ENCODE measurements at regions not wholly inside any gene's neighbourhood (a gene's known extent, or its start where the extent isn't known, plus 50 kb on each side); places are given as distances from the start of the nearest gene placed in this dataset.

DNA sequence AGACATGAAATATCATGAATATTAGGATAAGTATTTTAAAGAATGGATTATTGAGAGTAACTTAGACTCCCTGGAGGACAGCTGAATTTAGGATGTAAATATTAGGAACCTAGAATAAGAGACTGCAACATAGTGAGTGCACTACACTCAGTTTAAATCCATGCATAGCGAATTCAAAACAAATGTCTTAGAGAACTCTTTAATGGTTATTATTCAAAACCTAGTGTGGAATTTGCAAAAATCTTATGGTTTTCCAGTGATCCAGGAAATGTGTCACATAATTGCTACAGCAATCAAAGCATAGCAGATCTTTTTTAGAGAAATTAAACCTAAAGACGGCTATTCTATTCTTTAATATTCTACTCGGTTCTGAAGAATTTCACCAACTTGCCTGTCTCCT is 239.0 kb downstream of the TMX3 start:
- Mint-ChIP-seq H3K36me3 (ENCODE audit: low read depth) (no peaks in the 10 kb centered on the region), H3K9me3 (no peaks in the 10 kb centered on the region), H3K27me3 (ENCODE audit: low read depth) (no peaks in the 10 kb centered on the region), H3K4me3 (ENCODE audit: low read depth) (no peak overlapping the region), H3K27ac (no peak overlapping the region), H3K4me1 (ENCODE audit: low read depth) (no peaks in the 10 kb centered on the region)
- DNase-seq (ENCODE audit: low spot score): no peak
- intact Hi-C loops (cut with micrococcal nuclease): no loop called here

DNA sequence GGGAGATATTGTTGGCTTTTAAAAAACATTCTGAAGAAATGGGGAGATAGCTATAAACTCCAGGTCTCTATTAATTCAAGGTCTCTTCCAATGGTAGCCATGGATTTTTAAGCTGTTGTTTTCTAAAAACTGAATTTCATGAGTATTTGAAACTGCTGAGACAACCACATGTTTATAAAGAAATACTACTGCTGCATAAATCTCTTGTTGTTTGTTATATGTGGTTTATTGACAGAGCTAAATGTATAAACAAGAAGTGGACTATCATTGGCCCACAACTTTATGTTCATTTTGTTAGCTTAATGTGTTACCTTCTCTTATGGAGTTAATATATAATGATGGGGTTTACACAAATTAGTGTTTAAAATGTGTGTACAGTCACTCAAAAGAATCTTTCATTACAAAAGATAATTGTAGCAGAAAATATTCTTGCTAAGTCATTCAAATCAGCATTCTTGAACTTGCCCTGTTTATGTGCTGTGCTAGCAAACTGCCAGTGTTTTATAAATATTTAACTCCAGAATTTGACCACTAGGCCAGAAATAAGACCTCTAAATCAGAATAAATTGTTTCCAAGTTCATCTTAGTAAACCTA is 242.1 kb downstream of the TMX3 start:
- H3K4me1 Mint-ChIP-seq (ENCODE audit: low read depth): peaks cover 2% of the 10 kb centered on the region
- DNase-seq (ENCODE audit: low spot score): no peak
- H3K9me3 Mint-ChIP-seq: no peaks in the 10 kb centered on the region
- no peaks in the 10 kb centered on the region for H3K27me3 Mint-ChIP-seq (ENCODE audit: low read depth)
- H3K27ac Mint-ChIP-seq: no peak overlapping the region
- H3K4me3 Mint-ChIP-seq (ENCODE audit: low read depth): no peak overlapping the region
- no peaks in the 10 kb centered on the region for H3K36me3 Mint-ChIP-seq (ENCODE audit: low read depth)
- intact Hi-C loops (cut with micrococcal nuclease): no loop called here

DNA sequence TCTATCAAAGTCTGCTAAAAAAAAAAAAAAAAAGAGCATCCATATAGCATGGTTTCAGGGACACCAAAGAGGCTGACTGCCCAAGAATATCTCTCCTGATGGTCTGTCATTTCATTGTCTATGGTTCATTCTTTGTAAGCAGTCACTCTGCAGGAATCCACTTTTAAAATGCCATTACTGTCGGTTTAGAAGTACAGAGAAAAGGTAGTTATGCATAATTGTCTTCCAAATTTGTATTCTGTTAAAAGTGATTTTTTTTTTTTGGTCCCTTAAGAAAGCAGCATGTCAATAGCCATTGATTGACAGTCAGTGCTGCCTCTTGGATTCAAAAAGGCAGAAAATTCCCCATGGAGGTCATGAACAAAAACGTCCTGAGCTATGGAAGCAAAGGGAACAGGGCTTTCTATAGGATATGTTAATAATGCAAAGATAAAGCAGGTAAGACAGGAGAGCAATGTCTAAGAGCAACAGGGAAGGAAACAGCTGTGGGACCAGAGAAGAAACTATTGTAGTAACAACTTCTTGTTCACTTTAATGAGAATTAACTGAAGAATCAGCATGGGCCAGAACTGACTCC is 245.8 kb downstream of the TMX3 start:
- no peaks in the 10 kb centered on the region for H3K27me3 Mint-ChIP-seq (ENCODE audit: low read depth)
- H3K9me3 Mint-ChIP-seq: no peaks in the 10 kb centered on the region
- intact Hi-C loops (cut with micrococcal nuclease): no loop called here
- no peak overlapping the region for H3K27ac Mint-ChIP-seq
- no peak for DNase-seq (ENCODE audit: low spot score)
- peaks cover 2% of the 10 kb centered on the region for H3K4me1 Mint-ChIP-seq (ENCODE audit: low read depth)
- no peak overlapping the region for H3K4me3 Mint-ChIP-seq (ENCODE audit: low read depth)
- no peaks in the 10 kb centered on the region for H3K36me3 Mint-ChIP-seq (ENCODE audit: low read depth)

DNA sequence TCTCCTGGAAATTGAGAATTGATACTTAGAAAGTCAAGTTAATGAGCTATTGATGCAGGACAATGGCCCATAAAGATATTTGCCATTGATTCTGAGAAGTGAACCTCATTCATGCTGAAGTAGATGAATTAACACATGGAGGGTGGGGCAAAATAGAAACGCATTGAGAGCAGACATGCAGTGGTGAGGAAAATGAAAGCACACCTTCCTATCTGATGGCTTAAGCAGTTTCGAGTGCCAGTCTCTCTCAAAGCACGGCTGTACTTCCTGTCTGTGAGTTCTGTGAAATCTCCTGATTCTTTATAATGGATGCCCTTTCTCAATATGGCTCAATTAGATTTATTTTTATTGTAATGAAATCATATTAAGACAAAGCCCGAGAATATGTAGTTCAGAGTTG is 247.0 kb downstream of the TMX3 start:
- no peak overlapping the region for H3K4me3 Mint-ChIP-seq (ENCODE audit: low read depth)
- no peaks in the 10 kb centered on the region for H3K36me3 Mint-ChIP-seq (ENCODE audit: low read depth)
- no peaks in the 10 kb centered on the region for H3K9me3 Mint-ChIP-seq
- H3K27ac Mint-ChIP-seq: no peak overlapping the region
- intact Hi-C loops (cut with micrococcal nuclease): no loop called here
- H3K27me3 Mint-ChIP-seq (ENCODE audit: low read depth): no peaks in the 10 kb centered on the region
- peaks cover 2% of the 10 kb centered on the region for H3K4me1 Mint-ChIP-seq (ENCODE audit: low read depth)
- no peak for DNase-seq (ENCODE audit: low spot score)

DNA sequence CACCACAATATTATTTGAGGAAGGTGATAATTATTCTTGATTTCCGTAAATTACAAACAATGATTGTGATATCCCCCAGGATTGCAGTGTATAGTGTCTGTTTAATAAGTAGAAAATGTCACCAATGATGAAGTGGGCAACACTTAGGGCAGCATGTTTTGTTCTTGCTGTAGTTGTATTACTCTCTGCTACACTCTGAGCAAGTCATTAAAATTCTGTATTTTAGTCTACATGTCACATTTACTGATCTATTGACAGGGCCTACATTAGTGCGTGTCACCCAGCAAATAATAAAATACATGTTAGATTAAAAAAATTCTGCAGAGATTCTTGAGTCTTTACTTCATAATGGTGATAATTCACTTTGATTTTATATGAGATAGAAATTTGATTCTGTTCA is 247.6 kb downstream of the TMX3 start:
- Mint-ChIP-seq H3K27ac (no peak overlapping the region), H3K27me3 (ENCODE audit: low read depth) (no peaks in the 10 kb centered on the region), H3K4me1 (ENCODE audit: low read depth) (peaks cover 2% of the 10 kb centered on the region), H3K36me3 (ENCODE audit: low read depth) (no peaks in the 10 kb centered on the region), H3K9me3 (no peaks in the 10 kb centered on the region), H3K4me3 (ENCODE audit: low read depth) (no peak overlapping the region)
- no peak for DNase-seq (ENCODE audit: low spot score)
- intact Hi-C loops (cut with micrococcal nuclease): no loop called here

DNA sequence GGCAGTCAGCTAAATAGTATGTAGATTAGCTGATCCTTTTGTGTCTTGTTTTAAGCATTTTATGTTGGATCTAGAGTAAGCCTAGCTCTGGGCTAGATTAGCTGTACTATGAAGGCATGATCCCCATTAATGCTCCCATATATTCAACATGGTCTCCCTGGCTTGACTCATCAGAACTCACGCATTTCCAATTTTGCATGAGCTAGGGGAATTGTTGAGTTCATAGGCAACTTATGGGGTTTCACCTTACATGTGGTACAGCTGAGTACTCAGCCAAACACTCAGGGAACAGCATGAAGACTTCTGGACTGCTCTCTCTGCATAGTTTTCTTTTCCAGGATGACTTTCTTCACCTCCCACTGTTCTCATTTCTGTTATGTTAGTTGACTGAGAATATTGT is 248.2 kb downstream of the TMX3 start:
- no peaks in the 10 kb centered on the region for H3K27me3 Mint-ChIP-seq (ENCODE audit: low read depth)
- no peak for DNase-seq (ENCODE audit: low spot score)
- no peak overlapping the region for H3K4me3 Mint-ChIP-seq (ENCODE audit: low read depth)
- intact Hi-C loops (cut with micrococcal nuclease): no loop called here
- no peaks in the 10 kb centered on the region for H3K36me3 Mint-ChIP-seq (ENCODE audit: low read depth)
- no peaks in the 10 kb centered on the region for H3K9me3 Mint-ChIP-seq
- H3K4me1 Mint-ChIP-seq (ENCODE audit: low read depth): peaks cover 2% of the 10 kb centered on the region
- no peak overlapping the region for H3K27ac Mint-ChIP-seq

DNA sequence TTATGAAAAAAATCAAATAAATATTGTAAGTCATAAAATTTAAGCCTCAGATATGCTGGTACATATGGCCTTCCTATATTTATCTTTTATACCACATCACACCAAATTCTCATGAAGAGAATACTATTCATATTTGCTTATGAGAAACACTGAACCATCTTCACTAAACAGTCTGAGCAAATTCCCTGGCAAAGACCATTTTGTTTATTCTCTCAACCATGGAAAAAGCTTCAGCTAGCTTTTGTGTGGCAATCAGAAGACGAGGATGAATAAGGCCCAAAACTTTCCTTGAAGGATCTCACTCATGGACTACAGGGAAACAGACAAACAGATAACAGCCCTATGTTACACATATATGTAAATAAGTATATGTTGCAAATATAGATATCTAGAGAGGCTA is 252.1 kb downstream of the TMX3 start:
- H3K9me3 Mint-ChIP-seq: no peaks in the 10 kb centered on the region
- H3K4me3 Mint-ChIP-seq (ENCODE audit: low read depth): no peak overlapping the region
- H3K27me3 Mint-ChIP-seq (ENCODE audit: low read depth): no peaks in the 10 kb centered on the region
- H3K4me1 Mint-ChIP-seq (ENCODE audit: low read depth): peaks cover under 1% of the 10 kb centered on the region
- H3K36me3 Mint-ChIP-seq (ENCODE audit: low read depth): no peaks in the 10 kb centered on the region
- DNase-seq (ENCODE audit: low spot score): no peak
- no peak overlapping the region for H3K27ac Mint-ChIP-seq
- intact Hi-C loops (cut with micrococcal nuclease): no loop called here

DNA sequence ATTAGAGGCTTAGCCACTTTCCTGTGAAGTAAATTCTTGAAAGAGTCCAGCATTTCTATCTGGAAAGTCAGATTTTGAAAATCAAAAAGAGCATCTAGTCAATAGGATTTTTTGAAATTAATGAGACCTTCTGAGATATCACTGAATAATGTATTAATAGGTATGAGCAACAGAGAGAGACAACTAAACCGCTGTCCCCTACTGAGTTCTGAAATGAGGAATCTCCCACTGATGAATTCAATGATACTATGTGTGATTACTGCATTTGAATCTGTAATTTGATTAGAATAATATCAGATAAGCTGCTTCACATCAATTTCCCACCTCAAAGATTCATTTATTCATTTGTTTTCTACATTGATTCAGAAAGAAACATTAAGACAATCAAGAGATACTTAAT is 252.8 kb downstream of the TMX3 start:
- Mint-ChIP-seq H3K9me3 (no peaks in the 10 kb centered on the region), H3K4me3 (ENCODE audit: low read depth) (no peak overlapping the region), H3K27me3 (ENCODE audit: low read depth) (no peaks in the 10 kb centered on the region), H3K4me1 (ENCODE audit: low read depth) (no peaks in the 10 kb centered on the region), H3K36me3 (ENCODE audit: low read depth) (no peaks in the 10 kb centered on the region), H3K27ac (no peak overlapping the region)
- no peak for DNase-seq (ENCODE audit: low spot score)
- intact Hi-C loops (cut with micrococcal nuclease): no loop called here

DNA sequence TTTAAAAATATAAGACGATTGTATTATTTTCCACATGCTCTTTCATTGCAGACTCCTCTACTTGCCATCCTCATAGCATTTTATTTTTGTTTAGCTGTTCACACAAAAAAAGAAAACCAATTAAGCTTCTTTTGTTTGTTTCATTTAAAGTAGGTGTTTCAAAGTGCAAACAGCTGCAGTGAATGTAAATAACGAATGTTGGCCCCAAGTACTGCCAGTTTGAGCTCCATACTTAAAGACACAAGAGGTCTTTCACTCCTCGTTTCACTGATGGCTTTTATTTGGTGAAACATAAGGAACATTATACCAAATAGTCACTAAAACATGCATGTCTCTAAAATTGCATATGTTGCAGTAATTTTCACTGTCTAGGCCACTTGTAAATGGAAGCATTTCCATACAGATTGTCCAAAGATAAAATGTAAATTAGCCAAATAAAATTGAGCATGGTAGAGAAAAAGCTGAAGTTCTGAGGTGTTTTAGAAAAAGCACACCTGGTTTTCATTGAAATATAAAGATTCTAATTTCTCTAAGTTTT is 253.4 kb downstream of the TMX3 start:
- intact Hi-C loops (cut with micrococcal nuclease): no loop called here
- DNase-seq (ENCODE audit: low spot score): no peak
- H3K9me3 Mint-ChIP-seq: no peaks in the 10 kb centered on the region
- H3K36me3 Mint-ChIP-seq (ENCODE audit: low read depth): no peaks in the 10 kb centered on the region
- H3K27ac Mint-ChIP-seq: no peak overlapping the region
- H3K27me3 Mint-ChIP-seq (ENCODE audit: low read depth): no peaks in the 10 kb centered on the region
- no peak overlapping the region for H3K4me3 Mint-ChIP-seq (ENCODE audit: low read depth)
- H3K4me1 Mint-ChIP-seq (ENCODE audit: low read depth): no peaks in the 10 kb centered on the region

DNA sequence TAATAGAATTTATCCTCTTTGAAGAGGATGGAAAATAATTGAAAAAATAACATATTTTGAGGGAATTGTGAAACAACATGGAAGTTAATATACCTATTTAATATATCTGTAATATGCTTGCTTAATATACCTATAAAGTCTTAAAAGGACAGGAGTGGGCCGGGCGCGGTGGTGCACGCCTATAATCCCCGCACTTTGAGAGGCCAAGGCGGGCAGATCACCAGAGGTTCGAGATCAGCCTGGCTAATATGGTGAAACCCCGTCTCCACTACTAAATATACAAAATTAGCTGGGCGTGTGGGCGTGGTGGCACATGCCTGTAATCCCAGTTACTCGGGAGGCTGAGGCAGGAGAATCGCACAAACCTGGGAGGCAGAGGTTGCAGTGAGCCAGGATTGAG is 254.9 kb downstream of the TMX3 start:
- Mint-ChIP-seq H3K9me3 (no peaks in the 10 kb centered on the region), H3K27ac (no peak overlapping the region), H3K4me1 (ENCODE audit: low read depth) (no peaks in the 10 kb centered on the region), H3K36me3 (ENCODE audit: low read depth) (no peaks in the 10 kb centered on the region), H3K4me3 (ENCODE audit: low read depth) (no peak overlapping the region), H3K27me3 (ENCODE audit: low read depth) (no peaks in the 10 kb centered on the region)
- intact Hi-C loops (cut with micrococcal nuclease): no loop called here
- no peak for DNase-seq (ENCODE audit: low spot score)

DNA sequence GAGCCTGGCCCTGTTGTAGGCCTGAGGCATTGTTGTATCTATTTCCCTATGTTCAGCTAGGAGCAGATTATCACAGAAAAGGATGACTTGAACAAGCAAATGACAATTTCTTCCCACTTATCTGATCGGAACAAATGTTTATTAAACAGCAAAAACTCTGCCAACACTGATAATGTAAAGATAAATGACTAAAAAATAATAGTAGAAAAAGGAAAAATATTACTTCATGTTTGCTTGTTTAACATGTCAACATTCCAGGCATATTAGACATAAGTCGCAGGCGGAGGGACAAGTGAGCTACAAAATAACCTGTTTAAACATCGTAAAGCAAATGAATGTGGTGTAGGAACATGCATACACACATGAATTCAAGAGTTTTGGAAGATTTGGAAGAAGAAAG is 257.9 kb downstream of the TMX3 start:
- no peaks in the 10 kb centered on the region for H3K36me3 Mint-ChIP-seq (ENCODE audit: low read depth)
- H3K4me1 Mint-ChIP-seq (ENCODE audit: low read depth): no peaks in the 10 kb centered on the region
- H3K27me3 Mint-ChIP-seq (ENCODE audit: low read depth): no peaks in the 10 kb centered on the region
- intact Hi-C loops (cut with micrococcal nuclease): no loop called here
- no peak overlapping the region for H3K27ac Mint-ChIP-seq
- H3K9me3 Mint-ChIP-seq: no peaks in the 10 kb centered on the region
- no peak for DNase-seq (ENCODE audit: low spot score)
- H3K4me3 Mint-ChIP-seq (ENCODE audit: low read depth): no peak overlapping the region

DNA sequence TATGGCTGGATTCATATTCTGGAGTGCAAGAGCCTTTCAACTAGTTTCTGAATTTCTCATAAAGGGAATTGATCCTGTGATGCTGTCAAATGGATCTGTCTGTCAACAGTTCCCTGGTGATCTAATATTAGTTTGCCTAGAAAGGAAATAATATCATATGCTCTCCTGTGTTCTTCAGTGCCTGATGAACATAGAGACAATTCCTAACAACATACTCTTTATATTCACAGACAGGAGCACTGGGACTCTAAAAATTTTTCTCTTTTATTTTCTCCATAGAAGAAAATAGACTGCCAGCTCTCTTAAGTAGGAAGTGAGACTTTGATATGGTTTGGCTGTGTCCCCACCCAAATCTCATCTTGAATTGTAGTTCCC is 259.7 kb downstream of the TMX3 start:
- Mint-ChIP-seq H3K4me1 (ENCODE audit: low read depth) (no peaks in the 10 kb centered on the region), H3K36me3 (ENCODE audit: low read depth) (no peaks in the 10 kb centered on the region), H3K4me3 (ENCODE audit: low read depth) (no peak overlapping the region), H3K9me3 (no peaks in the 10 kb centered on the region), H3K27ac (no peak overlapping the region), H3K27me3 (ENCODE audit: low read depth) (no peaks in the 10 kb centered on the region)
- intact Hi-C loops (cut with micrococcal nuclease): no loop called here
- DNase-seq (ENCODE audit: low spot score): no peak

DNA sequence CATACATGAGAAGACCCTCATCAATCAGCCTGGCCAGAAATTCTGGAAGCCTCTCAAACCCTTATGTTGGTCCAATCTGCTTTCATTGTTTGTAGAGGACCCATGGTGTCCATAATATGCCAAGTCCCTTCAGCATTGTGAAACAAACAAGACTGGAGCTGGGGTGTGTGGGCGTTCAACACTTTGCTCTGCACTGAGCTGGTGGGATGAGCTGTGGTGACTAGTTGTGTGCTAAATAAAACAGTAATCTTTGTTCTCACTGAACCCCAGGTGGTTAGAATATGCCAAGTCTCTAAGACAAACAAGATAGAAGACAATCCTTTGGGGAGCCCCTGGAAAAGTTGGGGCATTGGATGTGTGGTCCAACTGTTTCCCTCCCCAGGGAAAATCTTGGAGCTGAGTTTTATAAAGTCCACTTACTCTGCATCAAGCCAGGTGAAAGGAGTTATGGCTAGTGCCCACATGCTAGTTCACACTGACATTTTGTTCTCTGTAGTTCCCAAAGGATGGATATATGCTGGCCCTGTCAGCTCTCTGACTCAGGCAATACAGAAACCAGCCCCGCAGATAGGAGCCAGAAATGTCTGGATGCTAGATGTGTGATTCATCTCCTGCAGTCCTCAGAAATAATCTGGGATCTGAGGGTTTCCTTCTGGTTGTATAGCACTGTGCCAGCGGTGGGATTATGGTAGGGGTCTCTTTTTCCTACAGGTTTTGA is 260.2 kb downstream of the TMX3 start:
- Mint-ChIP-seq H3K4me1 (ENCODE audit: low read depth) (no peaks in the 10 kb centered on the region), H3K27me3 (ENCODE audit: low read depth) (no peaks in the 10 kb centered on the region), H3K27ac (no peak overlapping the region), H3K36me3 (ENCODE audit: low read depth) (no peaks in the 10 kb centered on the region), H3K4me3 (ENCODE audit: low read depth) (no peak overlapping the region), H3K9me3 (no peaks in the 10 kb centered on the region)
- intact Hi-C loops (cut with micrococcal nuclease): no loop called here
- DNase-seq (ENCODE audit: low spot score): no peak

Data from activated T-helper 2 cell treated with anti-CD3 and anti-CD28 coated beads, Interferon-gamma antibody, Interleukin-2, Interleukin-4, amounts not matched to agents 10 μg/mL and 5 μg/mL and 100 μg/mL, durations not matched to agents 14 hours and 24 hours and 36 hours (primary cell).